ENCODE measurements at regions not wholly inside any gene's neighbourhood (a gene's known extent, or its start where the extent isn't known, plus 50 kb on each side); places are given as distances from the start of the nearest gene placed in this dataset.
"Not testable (repeated sequence)": the region's sequence is repeated elsewhere in the genome, so short reads cannot be mapped to it uniquely, and the experiment has no call there.

- peak; percentile 19 for TF ChIP-seq CTCF (IDR thresholded peaks at IDR 0.05; ENCODE audit: poor library complexity, severe bottlenecking)
- H3K9me2 ChIP-seq (ENCODE audit: insufficient read depth, low read length), result not testable (repeated sequence)
Measured at GRCh38 chr3:198147993-198148392, 188.0 kb downstream of the LMLN start.

GRCh38 chr3:198149904-198150303 is 189.9 kb downstream of the LMLN start:
- H3K79me2 ChIP-seq (replicated peaks; ENCODE audit: insufficient read depth, low read length); H3K9me3 ChIP-seq (ENCODE audit: low read length); H3K36me3 ChIP-seq (ENCODE audit: insufficient read depth, low read length); H3K27ac ChIP-seq (ENCODE audit: low read length); H3K27me3 ChIP-seq (ENCODE audit: insufficient read depth, low read depth, low read length); H4K20me1 ChIP-seq (ENCODE audit: insufficient read depth); H3K4me2 ChIP-seq (ENCODE audit: low read length); H3F3A ChIP-seq (ENCODE audit: insufficient read depth, low read length, poor library complexity, severe bottlenecking); H3K9ac ChIP-seq (ENCODE audit: low read length); H2AFZ ChIP-seq (ENCODE audit: low read depth, low read length); H3K4me3 ChIP-seq (ENCODE audit: low read length); H3K9me2 ChIP-seq (ENCODE audit: insufficient read depth, low read length): not testable (repeated sequence)

More at GRCh38 chr3:198147993-198148392, 188.0 kb downstream of the LMLN start:
- H3F3A ChIP-seq (ENCODE audit: insufficient read depth, low read length, poor library complexity, severe bottlenecking); H4K20me1 ChIP-seq (ENCODE audit: insufficient read depth); H2AFZ ChIP-seq (ENCODE audit: low read depth, low read length); H3K27me3 ChIP-seq (ENCODE audit: insufficient read depth, low read depth, low read length); H3K79me2 ChIP-seq (replicated peaks; ENCODE audit: insufficient read depth, low read length); H3K27ac ChIP-seq (ENCODE audit: low read length); H3K9me3 ChIP-seq (ENCODE audit: low read length); H3K4me3 ChIP-seq (ENCODE audit: low read length); H3K36me3 ChIP-seq (ENCODE audit: insufficient read depth, low read length); H3K9ac ChIP-seq (ENCODE audit: low read length); H3K4me2 ChIP-seq (ENCODE audit: low read length): not testable (repeated sequence)

- H3K79me2 ChIP-seq (replicated peaks; ENCODE audit: insufficient read depth, low read length); H2AFZ ChIP-seq (ENCODE audit: low read depth, low read length); H3K36me3 ChIP-seq (ENCODE audit: insufficient read depth, low read length): not testable (repeated sequence)
Measured at GRCh38 chr3:198151867-198152266, 191.8 kb downstream of the LMLN start.

GRCh38 chr3:198155771-198156170 is 195.8 kb downstream of the LMLN start:
- not testable (repeated sequence) for H4K20me1 ChIP-seq (ENCODE audit: insufficient read depth); H3K4me3 ChIP-seq (ENCODE audit: low read length); H3K9me2 ChIP-seq (ENCODE audit: insufficient read depth, low read length); H3K9me3 ChIP-seq (ENCODE audit: low read length); H2AFZ ChIP-seq (ENCODE audit: low read depth, low read length); H3K9ac ChIP-seq (ENCODE audit: low read length); H3K36me3 ChIP-seq (ENCODE audit: insufficient read depth, low read length); H3K27ac ChIP-seq (ENCODE audit: low read length); H3K27me3 ChIP-seq (ENCODE audit: insufficient read depth, low read depth, low read length); H3K4me2 ChIP-seq (ENCODE audit: low read length); H3K79me2 ChIP-seq (replicated peaks; ENCODE audit: insufficient read depth, low read length); H3F3A ChIP-seq (ENCODE audit: insufficient read depth, low read length, poor library complexity, severe bottlenecking)

More at GRCh38 chr3:198151867-198152266, 191.8 kb downstream of the LMLN start:
- not testable (repeated sequence) for H3K27ac ChIP-seq (ENCODE audit: low read length); H3K27me3 ChIP-seq (ENCODE audit: insufficient read depth, low read depth, low read length); H3K9me3 ChIP-seq (ENCODE audit: low read length); H3K4me3 ChIP-seq (ENCODE audit: low read length); H3K9me2 ChIP-seq (ENCODE audit: insufficient read depth, low read length); H3F3A ChIP-seq (ENCODE audit: insufficient read depth, low read length, poor library complexity, severe bottlenecking); H4K20me1 ChIP-seq (ENCODE audit: insufficient read depth); H3K4me2 ChIP-seq (ENCODE audit: low read length); H3K9ac ChIP-seq (ENCODE audit: low read length)

- H3K79me2 ChIP-seq (replicated peaks; ENCODE audit: insufficient read depth, low read length); H3K9me3 ChIP-seq (ENCODE audit: low read length); H3K9me2 ChIP-seq (ENCODE audit: insufficient read depth, low read length); H3K4me3 ChIP-seq (ENCODE audit: low read length); H2AFZ ChIP-seq (ENCODE audit: low read depth, low read length); H3K4me2 ChIP-seq (ENCODE audit: low read length); H3K27me3 ChIP-seq (ENCODE audit: insufficient read depth, low read depth, low read length); H3K27ac ChIP-seq (ENCODE audit: low read length); H4K20me1 ChIP-seq (ENCODE audit: insufficient read depth); H3K9ac ChIP-seq (ENCODE audit: low read length); H3F3A ChIP-seq (ENCODE audit: insufficient read depth, low read length, poor library complexity, severe bottlenecking); H3K36me3 ChIP-seq (ENCODE audit: insufficient read depth, low read length): not testable (repeated sequence)
Measured at GRCh38 chr3:198157231-198157868, 197.3 kb downstream of the LMLN start.

GRCh38 chr3:198158007-198158406 is 198.0 kb downstream of the LMLN start:
- H3K4me2 ChIP-seq (ENCODE audit: low read length); H3K79me2 ChIP-seq (replicated peaks; ENCODE audit: insufficient read depth, low read length); H3K9me3 ChIP-seq (ENCODE audit: low read length); H3K36me3 ChIP-seq (ENCODE audit: insufficient read depth, low read length); H3K27ac ChIP-seq (ENCODE audit: low read length); H2AFZ ChIP-seq (ENCODE audit: low read depth, low read length); H4K20me1 ChIP-seq (ENCODE audit: insufficient read depth); H3K4me3 ChIP-seq (ENCODE audit: low read length); H3K27me3 ChIP-seq (ENCODE audit: insufficient read depth, low read depth, low read length); H3F3A ChIP-seq (ENCODE audit: insufficient read depth, low read length, poor library complexity, severe bottlenecking); H3K9me2 ChIP-seq (ENCODE audit: insufficient read depth, low read length); H3K9ac ChIP-seq (ENCODE audit: low read length): not testable (repeated sequence)

Measured in neural cell (in vitro differentiated cells).